ENCODE measurements at regions not wholly inside any gene's neighbourhood (a gene's known extent, or its start where the extent isn't known, plus 50 kb on each side); places are given as distances from the start of the nearest gene placed in this dataset.
"Not testable (repeated sequence)": the region's sequence is repeated elsewhere in the genome, so short reads cannot be mapped to it uniquely, and the experiment has no call there.

DNA sequence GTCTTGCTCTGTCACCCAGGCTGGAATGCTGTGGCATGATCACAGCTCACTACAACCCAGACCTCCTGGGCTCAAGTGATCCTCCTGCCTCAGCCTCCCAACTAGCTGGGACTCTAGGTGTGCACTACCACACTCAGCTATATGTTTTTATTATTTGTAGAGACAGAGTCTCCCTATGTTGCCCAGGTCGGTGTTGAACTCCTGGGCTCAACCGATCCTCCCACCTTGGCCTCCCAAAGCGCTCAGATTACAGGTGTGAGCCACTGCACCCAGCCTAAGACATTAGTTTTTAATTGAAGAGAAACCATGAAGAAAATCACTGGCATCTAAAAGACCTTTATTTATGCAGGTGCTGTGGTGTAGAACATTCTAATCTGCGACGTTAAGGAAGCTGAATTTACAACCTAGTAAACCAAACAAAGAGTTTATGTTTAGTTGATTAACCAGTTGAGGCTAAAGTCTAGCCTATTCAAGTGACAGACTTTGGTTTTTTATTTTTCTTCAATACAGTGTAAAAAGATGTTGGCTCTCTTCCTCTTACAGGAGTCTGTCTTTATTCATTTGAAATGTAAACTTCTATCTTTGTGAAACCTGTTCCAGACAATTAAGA is 52.5 kb upstream of the NBL1 start:
- ATAC-seq, result no peak
- DNase-seq, result no peak
- intact Hi-C loops (cut with micrococcal nuclease), result no loop called here

DNA sequence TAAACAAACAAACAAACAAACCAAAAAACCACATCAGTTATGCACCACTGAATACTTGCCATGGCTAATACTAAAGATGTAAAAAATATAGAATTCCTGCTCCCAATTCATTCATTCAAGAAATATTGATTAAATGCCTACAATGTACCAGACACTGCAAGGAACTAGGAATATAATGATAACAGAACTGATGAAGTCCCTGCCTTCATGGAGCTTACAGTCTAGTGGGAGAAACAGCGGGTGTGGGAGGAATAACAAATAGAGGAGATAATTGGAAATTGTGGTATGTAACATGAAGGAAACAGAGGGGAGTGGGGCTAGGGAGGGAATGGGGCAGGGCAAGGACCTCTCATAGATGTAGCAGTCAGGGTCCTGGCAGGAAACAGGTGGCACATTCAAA is 58.6 kb upstream of the NBL1 start:
- intact Hi-C loops (cut with micrococcal nuclease), result no loop called here
- ATAC-seq, result no peak
- no peak for DNase-seq

DNA sequence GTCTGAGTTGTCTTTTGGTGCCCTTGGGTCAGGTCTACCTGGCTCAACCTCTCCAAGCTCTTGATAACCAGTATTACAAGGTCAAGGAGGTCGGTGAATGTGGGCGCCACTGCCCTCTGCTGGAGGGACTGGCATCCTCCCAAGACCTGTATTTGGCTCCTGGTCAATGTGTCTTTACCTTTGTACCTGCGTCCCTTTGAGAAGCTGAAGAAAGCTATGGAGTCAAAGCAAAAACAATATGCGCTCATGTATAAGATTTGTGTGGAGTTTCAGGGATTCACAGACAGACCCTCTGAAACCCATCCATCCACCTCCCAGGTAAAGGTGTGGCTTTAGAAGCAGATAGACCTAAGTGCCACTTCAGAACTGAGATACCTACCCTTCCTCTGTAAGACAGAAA is 61.8 kb upstream of the NBL1 start:
- ATAC-seq (peak; percentile 45), DNase-seq (peak; percentile 54)
- intact Hi-C loops (cut with micrococcal nuclease), result no loop called here

DNA sequence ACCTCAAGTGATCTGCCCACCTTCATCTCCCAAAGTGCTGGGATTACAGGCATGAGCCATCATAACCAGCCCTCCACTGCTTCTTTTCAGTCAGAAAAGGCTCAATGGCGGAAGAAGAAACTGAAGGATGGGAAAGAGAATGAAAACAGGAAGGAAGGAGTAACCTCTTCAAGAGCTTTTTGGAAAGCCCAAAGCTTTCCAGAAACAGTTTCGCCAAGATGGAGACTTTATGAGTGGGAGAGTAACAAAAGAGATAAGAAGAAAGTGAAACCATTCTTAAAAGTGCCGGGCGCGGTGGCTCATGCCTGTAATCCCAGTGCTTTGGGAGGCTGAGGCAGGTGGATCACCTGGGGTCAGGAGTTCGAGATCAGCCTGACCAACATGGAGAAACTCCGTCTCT is 62.7 kb upstream of the NBL1 start:
- ATAC-seq (no peak), DNase-seq (no peak)
- intact Hi-C loops (cut with micrococcal nuclease), result no loop called here

DNA sequence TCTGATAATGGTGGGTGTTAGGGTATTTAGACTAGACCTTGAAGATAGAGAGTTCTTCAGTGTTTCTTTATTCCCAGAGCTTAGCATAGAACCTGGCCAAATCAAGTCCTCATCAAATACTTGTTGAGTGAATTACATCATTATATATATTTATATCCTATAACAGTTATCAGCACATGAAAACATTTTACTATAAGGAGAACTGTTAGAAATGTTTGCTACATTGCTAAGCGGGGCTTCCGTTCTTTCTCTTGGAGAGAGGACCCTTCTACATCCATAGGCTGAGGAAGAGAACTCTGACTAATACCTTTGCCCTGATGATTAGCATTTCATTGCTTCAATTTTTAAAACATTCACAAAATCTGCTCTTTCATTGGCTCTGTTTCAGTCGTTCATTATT is 66.5 kb upstream of the NBL1 start:
- ATAC-seq (no peak), DNase-seq (no peak)
- intact Hi-C loops (cut with micrococcal nuclease), result no loop called here

DNA sequence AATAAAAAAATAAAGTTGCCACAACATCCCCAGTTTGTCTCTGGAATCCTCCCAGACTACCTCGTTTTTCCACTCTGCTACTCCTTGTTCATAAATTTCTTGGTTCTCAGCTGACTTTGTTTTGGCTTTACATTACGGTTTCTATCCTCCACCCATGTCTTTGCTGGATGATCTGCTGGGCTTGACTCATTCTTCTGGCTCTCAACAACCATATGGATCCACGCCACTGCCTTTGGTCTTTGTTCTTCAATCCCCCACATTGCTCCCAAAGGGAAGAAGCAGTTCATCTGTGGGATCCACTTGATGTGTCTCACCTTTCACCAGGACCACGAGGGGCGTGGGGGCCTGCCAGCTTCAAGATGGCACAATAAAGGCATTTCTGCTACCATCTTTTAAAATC is 67.1 kb upstream of the NBL1 start:
- no peak for ATAC-seq
- DNase-seq, result no peak
- intact Hi-C loops (cut with micrococcal nuclease), result no loop called here

DNA sequence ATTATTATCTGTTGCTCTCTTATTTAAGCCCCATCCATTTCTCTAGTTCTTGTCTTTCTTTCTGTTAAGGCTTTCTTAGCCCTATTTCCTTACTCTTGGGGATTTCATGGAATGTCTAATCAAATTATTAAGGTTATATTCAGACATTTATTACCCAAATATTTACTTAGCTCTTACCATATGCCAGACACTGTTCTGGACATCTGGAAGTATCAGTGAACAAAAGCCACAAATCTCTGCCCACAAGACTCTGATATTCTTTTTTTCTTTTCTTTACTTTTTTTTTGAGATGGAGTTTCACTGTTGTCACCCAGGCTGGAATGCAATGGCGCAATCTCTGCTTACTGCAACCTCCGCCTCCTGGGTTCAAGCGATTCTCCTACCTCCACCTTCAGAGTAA is 74.3 kb upstream of the NBL1 start:
- intact Hi-C loops (cut with micrococcal nuclease), result no loop called here
- ATAC-seq (no peak), DNase-seq (no peak)

DNA sequence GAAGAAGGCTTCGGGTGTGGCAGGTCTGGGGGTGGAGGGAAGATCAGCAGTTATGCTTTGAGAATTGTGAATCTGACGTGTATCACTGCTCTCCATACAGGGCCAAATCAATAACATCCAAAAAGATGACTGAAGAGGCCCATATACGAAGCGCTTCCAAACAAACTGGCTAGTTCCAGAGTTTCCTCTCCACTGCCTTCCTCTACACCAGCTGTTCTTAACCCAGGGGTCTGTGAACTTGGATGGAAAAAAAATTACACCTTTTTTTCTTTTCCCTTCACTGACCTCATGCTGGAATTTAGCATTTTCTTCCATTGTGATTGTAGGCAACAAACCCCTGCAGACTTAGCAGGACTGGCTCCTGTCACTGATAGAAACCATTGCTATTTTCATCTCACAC is 77.1 kb upstream of the NBL1 start:
- intact Hi-C loops (cut with micrococcal nuclease), result no loop called here
- DNase-seq, result no peak
- ATAC-seq, result no peak

DNA sequence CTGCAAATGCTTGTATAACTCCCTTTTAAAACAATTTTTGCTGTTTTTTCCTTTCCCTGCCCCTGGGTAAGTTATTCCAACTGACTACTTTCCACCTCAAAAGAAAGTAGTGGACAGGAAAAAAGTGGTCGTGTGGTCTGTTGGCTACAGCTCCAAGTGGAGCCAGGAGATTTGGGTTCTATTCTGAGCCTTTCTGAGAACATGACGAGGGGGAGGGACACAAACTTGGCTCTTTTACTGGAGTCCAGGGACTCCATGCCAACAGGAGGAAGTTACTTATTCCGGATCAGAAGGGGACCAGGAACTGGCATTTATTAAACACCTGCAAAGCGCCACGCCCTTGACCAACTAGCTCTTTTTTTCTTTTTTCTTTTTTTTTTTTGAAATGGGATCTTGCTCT is 79.0 kb upstream of the CAPZB start:
- ATAC-seq, result peak; percentile 53
- intact Hi-C loops (cut with micrococcal nuclease), result no loop called here

DNA sequence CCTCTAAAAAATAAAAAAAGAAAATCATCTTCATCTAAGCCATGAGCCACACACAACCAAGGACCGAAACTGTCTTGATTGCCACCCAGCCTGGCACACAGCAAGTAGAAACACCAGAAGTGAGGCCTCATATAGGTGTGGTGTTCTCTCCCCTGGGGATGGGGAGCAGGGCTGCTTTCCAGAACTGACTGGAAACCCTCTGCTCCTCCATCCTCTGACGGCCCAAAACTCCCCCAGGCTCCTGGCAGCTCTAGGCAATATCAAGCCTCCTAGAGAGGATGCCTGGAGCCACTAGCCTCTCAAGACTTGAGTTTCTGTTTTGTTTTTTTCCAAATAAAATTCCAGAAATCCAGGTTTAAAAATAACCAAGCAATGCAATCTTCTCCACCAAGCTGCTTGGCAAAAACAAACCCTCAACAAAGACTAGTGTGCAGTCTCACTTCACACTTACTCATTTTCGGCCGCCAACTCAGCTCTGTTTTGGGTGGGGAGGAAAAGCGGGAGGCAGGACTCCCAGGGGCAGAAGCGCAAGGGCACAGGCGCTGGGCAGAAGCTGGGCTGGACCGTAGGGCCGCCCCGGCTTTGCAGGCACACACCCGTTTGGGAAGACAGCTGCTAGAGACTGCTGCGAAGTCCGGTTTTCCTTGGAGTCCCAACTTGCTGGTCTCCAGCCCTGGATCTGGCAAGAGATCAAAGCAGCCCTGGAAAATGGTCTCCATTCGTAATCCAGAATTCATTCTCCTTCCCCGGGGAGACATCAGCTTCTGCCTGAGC is 78.2 kb upstream of the CAPZB start:
- intact Hi-C loops (cut with micrococcal nuclease), result no loop called here
- peak; percentile 73 for DNase-seq
- ATAC-seq, result peak; percentile 94

More for the DNA sequence above, 79.0 kb upstream of the CAPZB start:
- no peak for DNase-seq

DNA sequence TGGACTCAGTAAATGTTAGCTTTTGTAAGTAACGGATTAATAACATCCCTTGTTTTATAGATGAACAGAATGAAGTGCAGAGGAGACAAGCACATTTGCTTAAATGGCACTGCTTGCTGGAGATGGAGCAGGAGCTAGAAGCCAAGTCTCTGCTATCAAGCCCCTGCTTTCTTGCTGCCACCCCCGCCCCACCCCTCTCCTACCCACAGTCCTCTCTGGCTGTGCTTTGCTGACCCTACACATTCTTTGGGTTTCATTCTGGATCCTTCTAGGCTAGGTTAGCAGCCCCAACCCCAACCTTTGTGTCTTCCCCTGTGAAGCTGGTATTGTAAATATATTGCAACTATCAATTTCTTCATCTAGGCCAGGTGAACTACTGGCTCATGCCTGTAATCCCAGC is 77.5 kb upstream of the CAPZB start:
- ATAC-seq (no peak), DNase-seq (no peak)
- intact Hi-C loops (cut with micrococcal nuclease), result no loop called here

DNA sequence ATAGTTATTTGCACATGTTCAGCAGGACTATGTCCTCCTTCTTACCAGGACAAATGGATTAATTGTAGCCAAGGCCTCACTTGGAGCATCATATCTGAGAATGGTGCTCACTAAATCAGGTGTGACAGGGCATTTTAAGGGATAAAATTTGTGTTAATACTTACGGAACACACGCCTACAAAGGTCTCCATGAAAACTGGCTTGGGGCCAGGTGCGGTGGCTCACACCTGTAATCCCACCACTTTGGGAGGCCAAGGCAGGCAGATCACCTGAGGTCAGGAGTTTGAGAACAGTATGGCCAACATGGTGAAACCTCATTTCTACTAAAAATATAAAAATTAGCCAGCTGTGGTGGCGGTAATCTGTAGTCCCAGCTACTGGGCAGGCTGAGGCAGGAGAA is 75.1 kb upstream of the CAPZB start:
- DNase-seq (no peak), ATAC-seq (no peak)
- intact Hi-C loops (cut with micrococcal nuclease), result no loop called here

DNA sequence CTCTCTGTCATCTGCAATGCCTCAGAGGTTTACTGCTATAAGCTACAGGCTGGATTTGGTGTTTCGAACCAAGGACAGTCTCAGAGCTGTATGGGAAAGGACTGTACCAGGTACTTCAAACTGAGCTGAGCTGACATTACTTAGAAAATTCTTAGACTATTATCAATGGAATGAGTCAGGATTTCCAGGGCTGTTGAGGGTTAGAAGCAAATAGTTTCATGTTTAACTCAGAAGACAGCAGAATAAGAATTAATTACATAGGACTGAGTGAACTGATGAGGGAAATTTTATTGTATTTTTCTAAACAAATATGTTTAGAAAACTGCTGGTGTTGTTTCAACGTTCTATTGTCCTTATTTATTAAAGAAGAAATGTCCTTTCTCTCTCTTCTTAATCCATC is 74.3 kb upstream of the CAPZB start:
- DNase-seq (no peak), ATAC-seq (no peak)
- intact Hi-C loops (cut with micrococcal nuclease), result no loop called here

DNA sequence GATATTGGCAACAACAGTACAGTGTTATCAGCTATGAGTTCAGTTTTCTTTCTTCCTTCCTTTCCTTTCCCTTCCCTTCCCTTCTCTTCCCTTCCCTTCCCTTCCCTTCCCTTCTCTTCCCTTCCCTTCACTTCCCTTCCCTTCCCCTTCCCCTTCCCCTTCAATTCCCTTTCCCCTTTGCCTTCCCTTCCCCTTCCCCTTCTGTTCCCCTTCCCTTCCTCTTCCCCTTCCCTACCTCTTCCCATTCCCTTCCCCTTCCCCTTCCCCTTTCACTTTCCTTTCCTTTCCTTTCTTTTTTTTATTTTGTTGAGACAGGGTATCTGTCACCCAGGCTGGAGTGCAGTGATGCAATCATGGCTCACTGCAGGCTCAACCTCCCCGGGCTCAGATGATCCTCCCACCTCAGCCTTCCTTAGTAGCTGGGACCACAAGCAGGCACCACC is 72.3 kb upstream of the CAPZB start:
- no peak for ATAC-seq
- DNase-seq, result no peak
- intact Hi-C loops (cut with micrococcal nuclease), result no loop called here

DNA sequence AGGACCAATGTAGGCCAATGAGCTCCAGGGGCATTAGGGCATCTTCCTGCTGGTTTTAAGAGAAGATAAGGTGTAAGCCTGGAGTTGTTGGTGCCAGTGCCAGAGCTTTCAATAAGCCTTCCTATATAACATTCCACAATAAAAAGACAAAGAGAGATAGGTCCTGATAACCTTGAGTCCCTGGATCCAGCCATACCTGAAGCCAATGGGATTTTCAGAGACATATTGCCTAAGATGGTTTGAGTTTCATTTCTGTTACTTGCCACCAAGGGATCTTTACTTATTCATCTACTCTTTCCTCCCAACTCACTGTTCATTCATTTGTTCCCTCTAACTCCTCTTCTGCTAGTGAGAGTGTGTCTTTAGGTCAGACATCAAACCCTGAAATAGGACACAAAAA is 68.8 kb upstream of the CAPZB start:
- ATAC-seq, result no peak
- DNase-seq, result no peak
- intact Hi-C loops (cut with micrococcal nuclease), result no loop called here

DNA sequence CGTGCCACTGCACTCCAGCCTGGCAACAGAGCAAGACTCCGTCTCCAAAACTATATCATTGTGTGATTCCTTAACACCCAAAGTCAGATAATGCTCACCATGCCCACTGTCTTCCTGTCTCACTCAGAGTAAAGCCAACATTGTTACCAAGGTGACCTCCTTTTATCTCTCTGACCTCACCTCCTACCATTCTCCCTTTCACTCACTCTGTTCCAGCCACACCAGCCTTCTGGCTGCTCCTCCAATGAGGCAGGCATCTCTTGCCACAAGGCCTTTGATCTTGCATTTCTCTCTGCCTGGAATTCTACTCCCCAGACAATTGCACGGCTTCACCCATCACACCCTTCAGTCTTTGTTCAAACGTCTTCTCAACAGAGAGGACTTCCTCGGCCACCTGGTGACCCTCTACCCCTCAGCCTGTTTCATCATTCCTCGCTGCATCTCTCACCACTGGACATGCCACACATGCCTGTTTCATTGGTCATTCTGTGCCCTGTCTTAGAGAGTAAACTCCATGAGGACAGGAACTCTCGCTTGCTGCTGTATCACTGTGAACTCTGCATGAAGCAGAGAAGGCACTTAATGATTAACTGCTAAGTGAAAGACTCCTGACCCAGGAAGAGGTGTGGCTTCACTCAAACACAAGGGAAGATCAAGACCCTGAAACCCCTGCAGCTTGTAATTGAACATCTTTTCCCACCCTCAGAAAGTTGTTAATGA is 67.1 kb upstream of the CAPZB start:
- DNase-seq, result no peak
- ATAC-seq, result no peak
- intact Hi-C loops (cut with micrococcal nuclease), result no loop called here

DNA sequence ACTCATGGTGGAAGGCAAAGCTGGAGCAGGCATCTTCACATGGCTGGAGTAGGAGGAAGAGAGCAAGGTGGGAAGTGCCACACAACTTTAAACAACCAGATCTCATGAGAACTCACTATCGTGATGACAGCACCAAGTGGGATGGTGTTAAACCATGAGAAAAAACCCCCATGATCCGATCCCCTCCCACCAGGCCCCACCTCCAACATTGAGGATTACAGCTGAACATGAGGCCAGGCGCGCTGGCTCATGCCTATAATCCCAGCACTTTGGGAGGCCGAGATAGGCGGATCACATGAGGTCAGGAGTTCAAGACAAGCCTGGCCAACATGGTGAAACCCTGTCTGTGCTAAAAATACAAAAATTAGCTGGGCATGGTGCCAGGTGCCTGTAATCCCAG is 66.5 kb upstream of the CAPZB start:
- ATAC-seq; intact Hi-C loops (cut with micrococcal nuclease): not testable (repeated sequence)

DNA sequence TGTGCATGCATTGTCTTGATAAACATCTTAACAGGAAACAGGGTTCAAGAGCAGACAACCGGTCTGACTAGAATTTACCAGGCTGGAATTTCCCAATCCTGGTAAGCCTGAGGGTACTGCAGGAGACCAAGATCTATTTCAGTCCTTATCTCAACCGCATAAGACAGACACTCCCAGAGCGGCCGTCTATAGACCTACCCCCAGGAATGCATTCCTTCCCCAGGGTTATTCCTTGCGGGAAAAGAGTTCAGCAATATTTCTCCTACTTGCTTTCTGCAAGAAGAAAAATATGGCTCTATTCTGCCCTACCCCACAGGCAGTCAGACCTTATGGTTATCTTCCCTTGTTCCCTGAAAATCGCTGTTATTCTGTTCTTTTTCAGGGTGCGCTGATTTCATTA is 65.1 kb upstream of the CAPZB start:
- ATAC-seq; DNase-seq; intact Hi-C loops (cut with micrococcal nuclease): not testable (repeated sequence)

More for the DNA sequence above, 66.5 kb upstream of the CAPZB start:
- not testable (repeated sequence) for DNase-seq

DNA sequence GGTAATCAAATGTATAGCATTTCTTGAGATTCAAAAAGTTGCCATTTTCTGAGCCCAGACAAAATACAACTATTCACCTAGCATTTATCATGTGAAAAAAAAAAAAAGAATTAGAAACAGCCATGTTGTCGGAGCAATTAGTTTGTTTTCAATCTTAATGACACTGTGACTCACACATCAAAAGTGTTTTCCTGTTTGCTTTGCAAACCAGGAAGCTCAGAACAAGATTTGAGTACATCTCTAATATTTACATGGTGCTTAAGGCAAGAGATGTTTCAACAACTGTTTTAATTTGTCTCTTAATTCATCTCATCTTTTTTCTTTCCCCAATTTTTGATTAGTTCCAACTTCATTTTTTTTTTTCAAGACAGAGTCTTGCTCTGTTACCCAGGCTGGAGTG is 62.5 kb upstream of the CAPZB start:
- no peak for ATAC-seq

DNA sequence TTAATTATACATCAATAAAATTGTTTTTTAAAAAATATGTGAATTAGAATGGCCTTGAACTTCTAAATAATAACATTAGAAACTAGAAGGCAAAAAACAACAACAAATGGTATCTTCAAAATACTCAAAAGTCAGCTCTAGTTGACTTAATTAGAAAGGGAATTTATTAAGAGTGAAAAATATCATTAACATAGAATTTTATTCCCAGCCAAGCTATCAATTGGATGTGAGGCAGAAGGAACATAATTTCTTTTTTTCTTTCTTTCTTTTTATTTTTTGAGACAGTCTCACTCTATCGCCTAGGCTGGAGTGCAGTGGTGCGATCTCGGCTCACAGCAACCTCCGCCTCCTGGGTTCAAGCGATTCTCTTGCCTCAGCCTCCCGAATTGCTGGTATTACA is 51.2 kb upstream of the CAPZB start:
- no peak for ATAC-seq
- no peak for DNase-seq
- intact Hi-C loops (cut with micrococcal nuclease), result no loop called here

More for the DNA sequence above, 62.5 kb upstream of the CAPZB start:
- intact Hi-C loops (cut with micrococcal nuclease), result no loop called here
- DNase-seq, result no peak

DNA sequence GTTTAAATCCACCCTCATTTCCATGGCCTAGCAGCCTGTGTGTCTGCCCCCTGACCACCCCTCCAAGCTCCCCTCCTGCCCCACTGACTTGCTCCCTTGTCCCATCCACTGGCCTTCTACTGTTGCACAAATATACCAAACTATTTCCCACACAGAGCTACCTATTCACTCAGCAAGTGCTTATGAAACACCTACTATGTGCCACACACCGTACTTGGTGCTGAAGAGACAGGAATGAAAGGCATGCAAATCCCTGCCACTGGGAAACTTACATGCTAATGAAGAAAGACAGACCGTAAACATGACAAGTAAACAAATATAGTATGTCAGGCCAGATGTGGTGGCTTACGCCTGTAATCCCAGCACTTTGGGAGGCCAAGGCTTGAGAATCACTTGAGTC is 49.9 kb upstream of the CAPZB start:
- DNase-seq (no peak), ATAC-seq (no peak)
- intact Hi-C loops (cut with micrococcal nuclease), result no loop called here

Data from left ventricle myocardium superior (tissue), 1 donor.